ENCODE measurements at regions not wholly inside any gene's neighbourhood (a gene's known extent, or its start where the extent isn't known, plus 50 kb on each side); places are given as distances from the start of the nearest gene placed in this dataset.
"Not testable (repeated sequence)": the region's sequence is repeated elsewhere in the genome, so short reads cannot be mapped to it uniquely, and the experiment has no call there.

DNA sequence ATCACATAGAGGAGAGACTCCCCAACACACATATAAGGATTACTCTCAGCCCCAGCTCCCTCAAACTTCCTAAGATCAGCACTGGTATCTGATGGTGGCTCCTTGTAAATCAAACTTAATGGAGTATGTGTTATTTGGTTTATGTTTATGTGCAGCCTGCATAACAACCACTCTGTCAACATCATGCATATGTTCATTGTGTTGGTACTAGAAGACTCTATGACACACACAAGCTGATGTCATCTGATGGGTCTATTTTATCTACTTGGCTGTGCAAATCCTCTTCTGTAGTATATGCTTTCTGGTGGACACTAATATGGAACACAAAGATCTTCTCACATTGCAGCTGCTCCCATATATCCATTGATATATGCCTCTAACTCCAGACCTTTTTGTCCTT is 134.0 kb upstream of the FAM174A start:
- TF ChIP-seq, protein P1, sequence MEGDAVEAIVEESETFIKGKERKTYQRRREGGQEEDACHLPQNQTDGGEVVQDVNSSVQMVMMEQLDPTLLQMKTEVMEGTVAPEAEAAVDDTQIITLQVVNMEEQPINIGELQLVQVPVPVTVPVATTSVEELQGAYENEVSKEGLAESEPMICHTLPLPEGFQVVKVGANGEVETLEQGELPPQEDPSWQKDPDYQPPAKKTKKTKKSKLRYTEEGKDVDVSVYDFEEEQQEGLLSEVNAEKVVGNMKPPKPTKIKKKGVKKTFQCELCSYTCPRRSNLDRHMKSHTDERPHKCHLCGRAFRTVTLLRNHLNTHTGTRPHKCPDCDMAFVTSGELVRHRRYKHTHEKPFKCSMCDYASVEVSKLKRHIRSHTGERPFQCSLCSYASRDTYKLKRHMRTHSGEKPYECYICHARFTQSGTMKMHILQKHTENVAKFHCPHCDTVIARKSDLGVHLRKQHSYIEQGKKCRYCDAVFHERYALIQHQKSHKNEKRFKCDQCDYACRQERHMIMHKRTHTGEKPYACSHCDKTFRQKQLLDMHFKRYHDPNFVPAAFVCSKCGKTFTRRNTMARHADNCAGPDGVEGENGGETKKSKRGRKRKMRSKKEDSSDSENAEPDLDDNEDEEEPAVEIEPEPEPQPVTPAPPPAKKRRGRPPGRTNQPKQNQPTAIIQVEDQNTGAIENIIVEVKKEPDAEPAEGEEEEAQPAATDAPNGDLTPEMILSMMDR (IDR thresholded peaks at IDR 0.05) = no peak
- Histone ChIP-seq H3K4me3 (no peak overlapping the region), H3K27ac (no peak overlapping the region)
- DNase-seq (ENCODE audit: low spot score) = no peak

DNA sequence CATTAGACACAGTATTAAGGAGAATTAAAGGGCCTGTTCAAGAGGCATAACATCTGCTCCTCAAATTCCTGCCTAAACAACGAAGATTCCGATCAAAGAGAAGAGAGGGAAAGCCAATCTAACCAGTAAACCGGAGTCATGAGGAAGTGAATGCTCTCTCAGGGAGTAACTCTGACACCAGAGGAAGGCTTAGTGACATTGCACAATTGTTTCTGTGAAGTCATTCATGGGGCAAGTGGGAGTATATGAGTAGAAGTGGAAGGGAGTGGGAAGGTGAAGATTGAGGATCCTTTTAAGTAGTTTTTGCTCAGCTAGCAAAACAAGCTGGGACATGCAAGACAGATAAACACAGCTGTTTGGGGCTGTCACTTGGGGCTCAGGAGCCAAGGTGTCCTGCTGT is 136.4 kb upstream of the FAM174A start:
- not testable (repeated sequence) for H3K27ac ChIP-seq; DNase-seq (ENCODE audit: low spot score)

DNA sequence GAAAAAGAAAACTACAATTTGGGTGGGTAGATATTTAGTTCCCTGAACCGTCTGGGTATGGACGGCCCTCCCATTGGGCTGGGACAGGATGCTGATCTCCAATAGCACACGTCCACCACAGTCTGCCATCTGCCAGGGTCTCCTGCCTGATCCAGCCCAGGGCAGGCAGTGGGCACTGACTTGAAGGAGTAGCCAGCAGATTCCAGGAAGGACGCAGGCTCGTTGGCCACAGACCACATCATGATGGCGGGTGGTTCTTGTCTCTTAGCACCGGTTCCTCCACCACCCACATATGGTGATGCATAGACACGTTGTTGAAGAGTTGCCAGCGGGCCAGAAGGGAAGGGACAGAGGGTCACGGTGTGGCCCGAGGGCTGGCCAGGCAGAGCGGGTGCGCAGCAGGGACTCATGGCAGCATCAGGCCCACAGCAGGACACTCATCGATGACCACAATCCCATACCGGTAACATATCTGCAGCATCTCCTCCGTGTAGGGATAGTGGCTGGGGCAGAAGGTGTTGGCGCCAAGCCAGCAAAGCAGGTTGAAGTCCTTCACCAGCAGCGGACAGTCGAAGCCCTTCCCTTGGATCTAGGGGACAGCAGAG is 155.8 kb upstream of the FAM174A start:
- DNase-seq (ENCODE audit: low spot score) = not testable (repeated sequence)

More for the DNA sequence above, 136.4 kb upstream of the FAM174A start:
- H3K4me3 ChIP-seq = not testable (repeated sequence)

DNA sequence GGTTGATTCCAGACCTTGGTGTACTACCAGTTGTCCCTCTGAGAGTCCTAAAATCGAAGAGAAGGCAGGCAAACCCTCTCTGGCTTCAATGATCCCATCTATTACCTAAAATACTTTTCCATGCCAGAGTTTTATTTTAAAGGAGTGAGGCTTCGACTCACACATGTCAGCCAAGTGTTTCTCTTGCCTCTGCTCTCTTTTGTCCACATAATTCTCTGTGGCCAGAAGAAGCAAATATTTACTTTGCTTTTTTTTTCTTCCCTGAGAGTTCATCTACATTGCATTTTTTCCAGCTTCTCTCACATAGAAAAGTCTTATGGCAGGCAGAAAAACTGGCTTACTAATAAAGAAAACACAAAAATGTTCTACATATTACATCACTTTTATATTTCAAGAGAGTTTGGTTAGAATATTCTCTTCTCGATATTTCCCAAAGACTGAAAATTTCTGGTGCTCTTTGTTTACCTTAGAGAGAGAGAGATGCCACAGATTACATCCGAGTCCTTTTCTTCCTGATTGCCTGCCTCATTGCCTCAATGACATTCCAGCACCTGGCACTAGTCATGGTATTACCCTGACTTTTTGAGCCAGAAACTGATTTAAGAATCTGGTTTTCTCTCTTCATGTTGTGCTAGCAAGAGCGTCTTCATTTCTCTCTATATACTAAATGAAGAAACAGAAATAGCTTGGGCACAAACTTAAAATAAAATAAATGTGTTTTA is 170.3 kb upstream of the FAM174A start:
- not testable (repeated sequence) for H3K27ac ChIP-seq; H3K4me3 ChIP-seq; DNase-seq (ENCODE audit: low spot score)

More for the DNA sequence above, 155.8 kb upstream of the FAM174A start:
- H3K4me3 ChIP-seq, H3K27ac ChIP-seq: not testable (repeated sequence)

DNA sequence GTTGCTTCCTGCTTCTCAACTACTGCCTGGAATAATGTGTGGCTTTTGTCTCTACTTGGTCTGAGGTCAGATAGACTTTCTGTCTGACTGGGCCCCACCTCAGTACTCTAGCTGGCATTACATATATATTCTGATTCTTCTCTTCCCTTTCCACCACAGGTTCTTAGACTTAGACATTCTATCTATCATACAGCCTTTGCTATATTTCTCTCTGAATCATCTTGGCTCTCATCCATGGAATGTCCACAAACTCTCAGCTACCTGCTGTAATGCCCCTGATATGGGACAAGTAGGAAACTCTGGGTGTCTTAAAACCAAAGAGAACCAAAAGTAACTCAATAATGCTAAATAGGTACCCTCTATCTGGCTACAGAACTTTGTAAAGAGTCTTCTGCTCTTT is 170.8 kb upstream of the FAM174A start:
- H3K4me3 ChIP-seq; DNase-seq (ENCODE audit: low spot score); H3K27ac ChIP-seq: not testable (repeated sequence)

DNA sequence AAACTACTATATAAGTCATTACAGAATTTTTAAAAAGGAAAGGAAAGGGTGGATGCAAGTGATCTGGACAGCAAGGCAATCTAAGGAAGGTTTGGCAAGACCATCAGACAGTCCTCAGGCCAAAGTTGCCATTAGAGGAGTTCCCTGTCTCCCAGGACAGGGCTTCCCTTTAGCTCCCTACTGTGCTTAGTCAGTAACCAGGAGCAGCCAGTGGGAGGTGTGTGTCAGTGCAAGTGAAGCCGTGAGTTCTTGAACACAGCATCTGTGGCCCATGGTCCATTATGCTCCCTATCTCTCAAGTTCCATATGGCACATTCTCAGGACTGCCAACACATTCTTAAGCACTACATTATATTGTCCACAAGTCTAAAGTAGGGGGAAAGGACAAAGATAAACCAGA is 175.2 kb upstream of the FAM174A start:
- H3K4me3 ChIP-seq; H3K27ac ChIP-seq; DNase-seq (ENCODE audit: low spot score): not testable (repeated sequence)

DNA sequence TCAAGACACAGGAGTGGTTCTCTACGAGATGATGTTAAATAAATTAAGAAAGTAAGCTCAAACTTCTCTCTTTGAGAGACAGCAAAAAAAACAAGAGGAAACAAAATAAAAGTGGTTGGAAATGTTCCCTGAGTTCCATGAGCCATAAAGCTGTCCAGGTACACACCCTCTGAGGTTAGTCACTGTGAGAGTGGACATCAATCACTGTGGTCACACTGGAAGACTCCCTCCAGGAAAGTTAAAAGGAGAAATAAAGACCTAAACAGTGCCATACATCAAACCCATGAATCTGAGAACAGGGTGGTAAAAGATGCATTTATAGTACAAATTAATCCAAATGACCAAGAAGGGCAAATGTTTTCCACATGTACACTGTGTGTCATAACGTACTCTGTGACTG is 188.9 kb upstream of the FAM174A start:
- not testable (repeated sequence) for H3K4me3 ChIP-seq; DNase-seq (ENCODE audit: low spot score); H3K27ac ChIP-seq

DNA sequence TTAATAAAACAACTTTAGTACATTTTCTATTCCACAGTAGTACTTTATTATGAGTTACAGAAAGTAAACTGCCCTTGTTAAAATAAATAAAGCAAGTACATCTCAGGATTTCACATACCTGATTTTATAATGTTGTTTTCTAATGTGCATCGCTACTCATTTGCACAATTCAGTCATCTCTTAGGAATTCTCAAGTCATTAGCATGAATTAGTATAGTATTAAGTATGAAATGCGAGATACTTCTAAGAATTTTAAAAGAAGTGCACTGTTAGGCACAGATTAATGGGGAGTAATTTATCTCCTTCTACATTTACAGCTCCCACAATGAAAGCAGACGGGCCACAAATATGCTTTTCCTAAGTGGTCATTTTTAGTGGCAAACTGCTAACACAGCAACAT is 193.7 kb upstream of the FAM174A start:
- H3K27ac ChIP-seq; DNase-seq (ENCODE audit: low spot score); H3K4me3 ChIP-seq: not testable (repeated sequence)

DNA sequence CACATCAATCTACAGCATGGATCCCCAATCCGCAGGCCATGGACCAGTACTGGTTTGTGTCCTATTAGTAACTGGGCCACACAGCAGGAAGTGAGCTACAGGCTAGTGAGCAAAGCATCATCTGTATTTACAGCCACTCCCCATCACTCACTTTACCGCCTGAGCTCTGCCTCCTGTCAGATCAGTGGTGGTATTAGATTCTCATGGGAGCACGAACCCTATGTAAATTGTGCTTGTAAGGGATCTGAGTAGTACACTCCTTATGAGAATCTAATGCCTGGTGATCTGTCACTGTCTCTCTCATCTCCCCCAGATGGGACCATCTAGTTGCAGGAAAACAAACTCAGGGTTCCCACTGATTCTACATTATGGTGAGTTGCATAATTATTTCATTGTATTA is 212.7 kb upstream of the FAM174A start:
- no peak for DNase-seq (ENCODE audit: low spot score)
- no peak overlapping the region for H3K4me3 ChIP-seq
- TF ChIP-seq, protein P1 (IDR thresholded peaks at IDR 0.05) = no peak
- no peak overlapping the region for H3K27ac ChIP-seq

DNA sequence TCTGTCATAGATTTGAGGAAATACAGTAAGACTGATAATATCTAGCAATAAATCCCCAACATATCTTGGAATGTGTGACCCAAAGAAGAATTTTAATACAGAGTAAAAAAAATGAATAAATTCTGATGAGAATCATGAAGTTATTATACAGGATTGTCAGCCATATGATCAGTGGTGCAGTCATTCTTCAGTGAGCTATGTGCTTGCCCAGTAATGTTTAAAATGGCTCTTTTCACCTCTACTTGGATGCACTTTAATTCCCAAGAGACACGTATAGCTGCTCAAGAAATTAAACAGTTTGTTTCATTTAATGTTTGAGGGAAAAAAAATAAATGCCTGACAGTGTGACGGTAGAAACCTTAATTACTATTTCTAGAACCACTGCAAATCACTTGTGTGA is 215.3 kb upstream of the FAM174A start:
- TF ChIP-seq, protein P1 (IDR thresholded peaks at IDR 0.05) = no peak
- DNase-seq (ENCODE audit: low spot score) = no peak
- Histone ChIP-seq H3K27ac (no peak overlapping the region), H3K4me3 (no peak overlapping the region)

DNA sequence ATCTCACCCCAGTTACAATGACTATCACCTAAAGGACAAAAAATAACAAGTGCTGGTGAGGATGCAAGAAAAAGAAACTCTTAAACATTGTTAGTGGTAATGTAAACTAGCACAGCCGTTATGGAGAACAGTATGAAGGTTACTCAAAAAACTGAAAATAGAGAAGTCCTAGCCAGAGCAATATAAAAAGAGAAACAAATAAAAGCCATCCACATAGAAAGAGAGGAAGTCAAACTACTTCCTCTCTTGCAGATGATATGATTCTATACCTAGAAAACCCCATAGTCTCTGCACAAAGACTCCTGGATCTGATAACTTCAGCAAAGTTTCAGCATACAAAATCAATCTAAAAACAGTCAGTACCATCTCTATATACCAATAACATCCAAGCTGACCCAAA is 221.5 kb upstream of the FAM174A start:
- DNase-seq (ENCODE audit: low spot score) = no peak
- TF ChIP-seq, protein P1 (IDR thresholded peaks at IDR 0.05) = no peak
- no peak overlapping the region for H3K4me3 ChIP-seq
- H3K27ac ChIP-seq = no peak overlapping the region
